Tibial artery (tissue), 4 donors: ENCODE measurements at regions not wholly inside any gene's neighbourhood (a gene's known extent, or its start where the extent isn't known, plus 50 kb on each side); places are given as distances from the start of the nearest gene placed in this dataset.
A peak's percentile ranks its signal among the peaks of the same experiment; 100 is the strongest.

Source experiments
- DNase-seq, 2 donors: peaks; one replicate each; pipeline ENCODE4 v3.0.0-alpha.2; 2019
- H3K27ac ChIP-seq, 2 donors: fragments of 200-600 bp; sonication (generic) in 1 of 2; 1 replicate in 1 of 2; 2 replicates in 1 of 2; pipeline ENCODE4 v1.5.1; 2018 to 2019; ENCODE audit warnings: mild to moderate bottlenecking in 1 of 2
- H3K27me3 ChIP-seq, 2 donors: fragments of 200-600 bp; sonication (generic) in 1 of 2; one replicate each; pipeline versions ENCODE4 v1.5.1 to v1.6.0; 2016 to 2019
- H3K36me3 ChIP-seq, 3 donors: fragments of 200-600 bp; sonication (generic) in 2 of 3; one replicate each; pipeline ENCODE4 v1.5.1; 2016 to 2019; ENCODE audit warnings: mild to moderate bottlenecking in 2 of 3
- H3K4me1 ChIP-seq, 4 donors: fragments of 200-600 bp; sonication (generic) in 2 of 4; 1 replicate in 3 of 4; 2 replicates in 1 of 4; pipeline ENCODE4 v1.5.1; 2016 to 2019
- H3K4me3 ChIP-seq, 2 donors: fragments of 200-600 bp; sonication (generic) in 1 of 2; 1 replicate in 1 of 2; 2 replicates in 1 of 2; pipeline ENCODE4 v1.5.1; 2018 to 2019; ENCODE audit warnings: mild to moderate bottlenecking in 2 of 2
- H3K9me3 ChIP-seq, 3 donors: fragments of 200-600 bp; sonication (generic) in 1 of 3; one replicate each; pipeline ENCODE4 v1.5.1; 2016 to 2019
- CTCF ChIP-seq, 2 experiments: fragments of 200-600 bp in 1 of 2; fragments of 450-650 bp in 1 of 2; IDR thresholded peaks; one replicate each; pipeline ENCODE4 v1.5.1; 2017 to 2019; ENCODE audit warnings: antibody characterized with exemption in 2 of 2, mild to moderate bottlenecking in 1 of 2, moderate library complexity in 1 of 2
- intact Hi-C: fragments of 100-400 bp; cut with DNase I; formaldehyde crosslinking; loops from one replicate; pipeline ENCODE4 v1.15.0; 2023; ENCODE audit warnings: low total_unique reads

- intact Hi-C loops = no loop called here
- no peak overlapping the region for H3K27ac ChIP-seq
- TF ChIP-seq CTCF (IDR thresholded peaks at IDR 0.05) = no peak
Observed at GRCh38 chr2:182646763-182647498, 69.1 kb upstream of the DNAJC10 start.

GRCh38 chr2:182647499-182647787 is 68.6 kb upstream of the DNAJC10 start:
- no peak for TF ChIP-seq CTCF (IDR thresholded peaks at IDR 0.05)
- intact Hi-C loops = no loop called here

More at GRCh38 chr2:182646763-182647498, 69.1 kb upstream of the DNAJC10 start:
- DNase-seq = no peak
- Histone ChIP-seq H3K4me3 (no peak overlapping the region), H3K27me3 (no peaks in the 10 kb centered on the region), H3K9me3 (no peaks in the 10 kb centered on the region), H3K36me3 (no peaks in the 10 kb centered on the region), H3K4me1 (peaks cover 0 to 4% (median 0%) of the 10 kb centered on the region in 4 donors)

GRCh38 chr2:182649316-182649715 is 66.7 kb upstream of the DNAJC10 start:
- H3K27ac ChIP-seq = no peak overlapping the region
- peaks cover 0 to 4% (median 0%) of the 10 kb centered on the region in 4 donors for H3K4me1 ChIP-seq
- H3K9me3 ChIP-seq = no peaks in the 10 kb centered on the region
- DNase-seq = no peak
- TF ChIP-seq CTCF (IDR thresholded peaks at IDR 0.05) = peak in 1 of 2 experiments; percentile 19
- intact Hi-C loops = loop anchor here (1.0 kb wide), 1 partner anchor 464 kb away; no protein-coding TSS in a partner anchor
- H3K27me3 ChIP-seq = no peaks in the 10 kb centered on the region
- H3K4me3 ChIP-seq = no peak overlapping the region
- H3K36me3 ChIP-seq = no peaks in the 10 kb centered on the region

More at GRCh38 chr2:182647499-182647787, 68.6 kb upstream of the DNAJC10 start:
- no peaks in the 10 kb centered on the region for H3K9me3 ChIP-seq
- no peaks in the 10 kb centered on the region for H3K27me3 ChIP-seq
- H3K27ac ChIP-seq = no peak overlapping the region
- no peaks in the 10 kb centered on the region for H3K36me3 ChIP-seq
- H3K4me1 ChIP-seq = peaks cover 0 to 4% (median 0%) of the 10 kb centered on the region in 4 donors
- H3K4me3 ChIP-seq = no peak overlapping the region
- DNase-seq = no peak

- Histone ChIP-seq H3K27ac (no peak overlapping the region), H3K4me3 (no peak overlapping the region), H3K9me3 (no peaks in the 10 kb centered on the region), H3K36me3 (no peaks in the 10 kb centered on the region), H3K4me1 (peaks cover 0 to 4% (median 0%) of the 10 kb centered on the region in 4 donors), H3K27me3 (no peaks in the 10 kb centered on the region)
- intact Hi-C loops = no loop called here
- TF ChIP-seq CTCF (IDR thresholded peaks at IDR 0.05) = peak; percentile 54 to 64
- DNase-seq = no peak
Observed at GRCh38 chr2:182650704-182651103, 65.4 kb upstream of the DNAJC10 start.

- TF ChIP-seq CTCF (IDR thresholded peaks at IDR 0.05) = no peak
- no peak for DNase-seq
- no peak overlapping the region for H3K4me3 ChIP-seq
- H3K4me1 ChIP-seq = peaks cover 0 to 4% (median 0%) of the 10 kb centered on the region in 4 donors
- no peaks in the 10 kb centered on the region for H3K9me3 ChIP-seq
- H3K27me3 ChIP-seq = no peaks in the 10 kb centered on the region
- no peaks in the 10 kb centered on the region for H3K36me3 ChIP-seq
- intact Hi-C loops = no loop called here
- H3K27ac ChIP-seq = no peak overlapping the region
Observed at GRCh38 chr2:182652326-182652725, 63.7 kb upstream of the DNAJC10 start.
